Umbilical cord (tissue), 1 donor: ENCODE measurements at regions not wholly inside any gene's neighbourhood (a gene's known extent, or its start where the extent isn't known, plus 50 kb on each side); places are given as distances from the start of the nearest gene placed in this dataset.
A peak's percentile ranks its signal among the peaks of the same experiment; 100 is the strongest.
"Not testable (repeated sequence)": the region's sequence is repeated elsewhere in the genome, so short reads cannot be mapped to it uniquely, and the experiment has no call there.

Experiments
- DNase-seq: peaks from one replicate; pipeline ENCODE4 v3.0.0-alpha.2; 2015; ENCODE audit warnings: low spot score

DNA sequence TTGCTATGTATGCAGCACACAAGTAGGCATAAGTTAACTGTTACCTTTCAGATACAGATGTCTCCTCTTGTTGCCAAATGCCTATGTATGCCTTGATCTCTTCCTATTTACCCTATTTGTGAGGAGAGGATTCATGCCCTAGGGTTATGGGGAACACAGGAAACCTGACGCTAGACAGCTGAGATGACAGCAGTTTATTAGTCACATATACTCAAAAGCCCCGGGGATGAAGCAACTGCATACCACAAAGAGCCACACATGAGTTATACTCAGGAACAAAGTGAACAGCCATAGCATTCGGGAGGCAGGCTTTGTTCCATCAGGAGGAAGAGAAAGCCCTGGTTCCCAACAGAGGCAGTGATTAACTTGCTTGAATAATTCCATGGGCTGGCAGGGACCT, 1011.7 kb upstream of the PCDH7 start:
- DNase-seq, result peak; percentile 0

DNA sequence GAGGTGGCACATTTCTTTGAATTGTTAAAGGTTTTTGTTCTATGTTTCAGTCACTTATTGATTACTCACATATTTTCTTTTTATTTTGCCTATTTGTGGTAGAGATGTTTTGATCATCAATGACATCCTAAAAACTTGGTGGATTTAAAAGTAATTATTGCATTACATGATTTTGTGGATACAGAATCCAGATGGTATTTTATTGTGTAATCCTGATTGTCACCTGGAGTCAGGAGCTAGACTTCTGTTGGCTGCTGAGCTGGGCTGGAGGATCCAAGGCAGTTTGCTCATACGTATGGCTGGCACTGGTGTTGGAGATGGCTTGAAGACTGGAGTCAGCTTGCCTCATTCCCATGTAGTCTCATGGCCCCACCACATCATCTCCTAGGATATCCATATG, 1009.6 kb upstream of the PCDH7 start:
- DNase-seq, result no peak

DNA sequence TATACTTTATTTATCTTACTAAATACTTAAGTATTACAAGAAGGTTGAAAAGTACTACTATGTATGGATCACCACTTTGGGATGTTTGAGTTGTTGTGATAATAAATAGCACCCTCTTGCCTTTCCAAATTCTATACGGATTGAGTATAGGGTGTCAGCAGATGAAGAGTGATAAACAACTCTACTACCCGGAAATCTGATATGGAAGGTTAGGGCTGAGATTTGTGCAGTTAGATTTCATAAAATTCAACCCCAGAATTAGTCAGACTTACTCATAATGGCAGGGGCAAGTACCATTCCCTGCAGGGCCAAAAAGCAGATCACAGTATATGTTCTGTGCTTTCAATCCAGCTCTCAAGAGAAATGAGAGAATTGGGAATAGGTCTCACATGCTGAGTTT, 1008.9 kb upstream of the PCDH7 start:
- DNase-seq, result no peak

DNA sequence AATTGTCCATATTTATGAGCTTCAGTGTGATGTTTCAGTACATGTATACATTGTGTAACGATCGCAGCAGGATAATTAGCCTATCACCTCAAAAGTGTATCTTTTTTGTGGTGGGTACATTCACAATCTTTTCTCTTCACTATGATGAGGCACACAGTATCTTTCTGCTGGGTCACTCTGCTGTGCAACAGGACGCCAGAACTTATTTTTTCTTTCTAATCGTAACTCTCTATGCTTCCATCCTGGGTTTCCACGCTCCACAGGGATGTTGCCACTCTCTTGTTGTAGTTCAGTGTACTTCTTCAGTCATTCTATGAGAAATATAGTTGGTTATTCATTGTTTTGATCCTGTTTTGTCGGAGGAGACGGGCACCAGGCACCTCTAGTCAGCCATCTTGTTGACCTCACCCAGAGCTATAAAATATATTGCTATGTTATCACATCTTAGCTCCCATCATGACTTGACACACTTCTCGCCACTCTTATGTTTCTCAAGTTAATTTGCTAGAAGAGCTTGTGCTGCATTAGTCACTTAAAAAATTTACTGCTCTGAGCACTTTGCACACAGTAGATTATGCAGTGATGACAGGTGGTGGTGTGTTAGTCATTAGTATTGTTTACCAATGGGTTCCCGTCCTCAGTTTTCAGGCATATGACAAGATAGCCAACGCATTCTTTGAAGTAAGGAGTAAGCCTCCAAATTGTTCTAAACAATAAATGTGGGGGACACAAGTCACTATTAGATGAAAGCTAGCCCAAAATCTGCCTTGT, 1002.7 kb upstream of the PCDH7 start:
- no peak for DNase-seq

DNA sequence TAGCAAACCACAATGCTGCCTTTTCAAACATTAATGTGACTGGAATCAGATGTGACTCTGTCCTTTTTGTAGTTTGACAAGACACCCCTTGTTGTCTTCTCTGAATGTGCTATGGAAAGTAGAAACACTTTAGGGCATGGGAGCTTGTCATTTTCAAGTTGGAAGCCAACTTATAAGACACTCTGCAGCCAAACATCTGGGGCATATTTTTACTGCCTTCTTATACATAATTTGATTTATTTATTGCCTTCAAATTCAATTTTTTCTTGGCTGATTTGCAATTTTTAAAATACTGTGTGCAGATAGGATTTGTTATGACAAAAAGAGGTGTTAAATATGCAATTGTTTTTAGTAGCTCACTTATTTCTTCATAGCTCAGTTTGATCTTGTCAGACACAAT, 1002.0 kb upstream of the PCDH7 start:
- DNase-seq, result no peak

DNA sequence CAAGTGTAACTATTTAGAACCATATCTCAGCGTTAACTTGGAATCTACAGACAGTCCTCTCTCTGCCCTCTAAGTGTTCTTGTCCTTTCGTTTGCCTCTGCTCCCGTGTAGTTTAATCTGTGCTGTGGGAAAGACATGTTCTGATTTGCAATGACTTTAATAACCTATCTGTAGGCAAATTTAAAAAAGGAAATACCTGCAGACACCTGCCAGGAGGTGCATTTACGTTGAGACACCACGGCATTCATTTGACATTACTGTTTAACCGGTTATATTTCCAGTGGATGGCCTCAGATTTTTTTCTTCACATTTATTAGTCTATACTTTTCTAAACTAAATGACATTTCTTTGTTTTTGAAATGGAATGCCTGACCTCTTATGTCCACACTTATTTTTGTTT, 997.9 kb upstream of the PCDH7 start:
- peak; percentile 6 for DNase-seq

DNA sequence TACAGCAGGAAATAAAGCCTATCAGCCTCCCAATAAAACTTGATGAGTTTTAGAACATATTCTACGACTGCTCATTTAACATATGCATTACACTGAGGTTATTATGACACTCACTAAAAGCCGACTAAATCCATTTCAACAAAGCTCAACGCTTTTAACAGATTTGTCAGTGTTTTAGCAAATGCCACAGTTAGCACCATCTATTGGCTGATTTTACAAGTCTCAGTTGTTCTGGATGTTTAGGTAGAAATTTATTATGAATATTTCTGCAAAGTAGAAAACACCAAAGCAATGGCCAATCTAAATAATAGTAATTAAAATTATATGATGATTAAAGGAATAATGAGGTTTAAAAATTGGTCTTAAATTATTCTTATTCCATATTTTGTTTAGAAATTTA, 993.2 kb upstream of the PCDH7 start:
- DNase-seq, result no peak

DNA sequence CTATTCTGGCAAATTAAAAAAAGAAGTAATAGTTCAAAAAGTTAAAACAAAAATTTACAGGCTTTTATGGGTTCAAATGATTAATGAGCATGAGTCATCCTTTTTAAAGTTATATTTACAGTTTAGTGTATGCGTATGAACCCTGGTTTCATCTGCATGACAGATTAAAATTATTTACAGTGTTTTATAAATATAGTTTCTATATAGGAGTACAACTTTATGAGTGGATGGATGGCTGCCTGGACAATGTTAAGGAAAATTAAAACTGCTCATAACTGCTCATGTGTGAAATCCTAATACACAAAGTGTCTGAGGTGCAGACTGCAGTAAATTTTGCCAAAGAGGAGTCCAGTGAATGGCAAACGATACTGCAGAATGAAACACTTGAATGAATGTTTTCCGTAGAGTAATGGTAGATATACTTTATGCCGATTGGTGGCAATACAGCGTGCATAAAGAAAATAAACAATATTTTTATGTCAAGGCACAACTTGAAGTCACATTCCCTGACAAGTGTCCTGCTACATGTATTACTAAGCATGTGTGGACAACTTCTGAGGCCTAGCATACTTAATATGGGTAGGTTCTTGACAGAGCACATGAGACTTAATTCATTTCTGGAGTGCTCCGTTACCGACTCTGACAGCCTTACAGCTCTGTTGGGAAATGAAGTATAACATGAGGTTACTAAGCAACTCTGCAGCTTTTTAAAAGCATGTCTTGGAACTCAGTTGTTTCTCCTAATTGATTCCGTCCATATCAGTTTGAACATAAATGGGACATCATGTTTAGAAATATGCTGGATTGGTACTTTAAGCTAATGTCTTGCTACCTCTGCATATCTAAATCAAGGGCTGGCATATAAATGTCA, 985.6 kb upstream of the PCDH7 start:
- DNase-seq, result peak; percentile 16

DNA sequence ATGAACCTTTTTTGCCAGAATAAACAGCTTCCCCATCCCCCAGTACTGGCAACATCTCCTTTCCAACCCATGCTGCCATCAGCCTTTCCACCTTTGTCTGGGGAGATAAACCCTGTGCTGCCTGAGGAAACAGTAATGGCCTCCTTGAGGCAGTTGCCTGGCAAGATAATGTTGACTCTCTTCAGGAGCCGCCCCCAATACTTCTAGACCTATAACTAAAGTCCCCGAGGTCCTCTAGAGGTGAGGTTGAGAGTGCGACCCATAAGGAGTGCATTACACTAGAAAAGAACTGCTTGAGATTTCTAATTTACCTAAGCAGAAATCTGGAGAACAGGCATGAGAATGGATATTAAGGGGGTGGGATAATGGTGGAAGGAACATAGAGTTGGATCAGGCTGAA, 963.2 kb upstream of the PCDH7 start:
- DNase-seq, result no peak

DNA sequence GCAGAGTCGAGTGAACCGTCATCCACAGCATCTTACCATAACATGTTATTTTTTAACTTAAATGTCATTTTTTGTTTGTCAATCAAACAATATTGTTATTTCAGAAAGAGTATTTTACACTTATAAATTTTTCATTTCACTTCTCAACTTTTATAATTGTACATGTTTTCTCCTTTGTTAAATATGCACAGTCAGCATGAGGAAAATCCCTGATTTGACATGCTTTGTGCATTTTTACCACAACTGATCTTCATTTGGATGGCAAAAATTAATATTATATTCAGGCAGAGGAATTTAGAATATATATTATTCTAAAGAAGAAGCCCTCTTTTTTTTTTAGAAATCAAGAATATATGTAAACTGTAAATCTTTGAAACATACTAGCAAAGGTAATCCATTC, 958.0 kb upstream of the PCDH7 start:
- DNase-seq, result no peak

DNA sequence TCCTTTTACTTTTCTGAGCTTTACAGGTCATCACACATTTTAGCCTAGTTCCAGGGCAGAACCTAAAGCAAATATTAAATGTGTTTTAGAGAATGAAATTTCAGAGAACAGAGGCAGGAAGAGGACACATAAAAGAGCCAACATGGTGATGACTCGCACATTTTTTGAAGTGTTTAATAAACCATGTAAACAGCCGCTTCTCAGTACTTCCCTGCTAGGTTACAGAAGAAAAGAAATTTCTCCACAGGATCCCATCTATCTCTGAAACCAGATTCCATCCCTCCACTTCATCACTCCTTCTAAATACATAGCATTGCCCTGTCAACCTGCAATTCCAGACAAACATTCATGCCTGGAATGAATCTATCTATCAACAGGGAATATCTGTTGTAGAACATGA, 949.5 kb upstream of the PCDH7 start:
- no peak for DNase-seq

DNA sequence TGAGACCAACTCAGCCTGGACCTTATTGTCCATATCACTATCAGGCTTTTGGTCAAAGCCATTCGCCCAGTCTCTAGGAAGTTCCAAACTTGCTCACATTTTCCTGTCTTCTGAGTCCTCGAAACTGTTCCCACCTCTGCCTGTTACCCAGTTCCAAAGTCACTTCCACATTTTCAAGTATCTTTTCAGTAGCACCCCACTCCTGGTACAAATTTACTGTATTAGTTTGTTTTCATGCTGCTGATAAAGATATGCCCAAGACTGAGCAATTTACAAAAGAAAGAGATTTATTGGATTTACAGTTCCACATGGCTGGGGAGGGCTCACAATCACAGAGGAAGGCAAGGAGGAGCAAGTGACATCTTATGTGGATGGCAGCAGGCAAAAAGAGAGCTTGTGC, 932.0 kb upstream of the PCDH7 start:
- not testable (repeated sequence) for DNase-seq

DNA sequence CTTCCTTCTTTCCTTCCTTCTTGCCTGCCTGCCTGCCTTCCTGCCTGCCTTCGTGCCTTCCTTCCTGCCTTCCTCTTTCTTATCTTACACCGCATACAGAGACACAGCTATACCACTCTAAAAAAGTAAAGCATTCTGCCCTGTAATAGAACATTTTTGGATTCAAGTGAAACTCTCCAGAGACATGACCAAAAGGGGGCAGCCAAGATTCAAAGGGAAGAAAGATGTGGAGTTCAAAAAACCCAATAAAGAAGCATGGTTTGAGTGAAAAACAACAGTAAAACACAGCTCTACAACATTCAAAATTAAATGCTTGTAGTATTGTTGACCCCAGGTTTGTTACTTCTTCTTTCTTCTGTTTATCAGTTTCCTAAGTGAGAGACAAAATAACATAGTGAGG, 914.9 kb upstream of the PCDH7 start:
- DNase-seq, result no peak

DNA sequence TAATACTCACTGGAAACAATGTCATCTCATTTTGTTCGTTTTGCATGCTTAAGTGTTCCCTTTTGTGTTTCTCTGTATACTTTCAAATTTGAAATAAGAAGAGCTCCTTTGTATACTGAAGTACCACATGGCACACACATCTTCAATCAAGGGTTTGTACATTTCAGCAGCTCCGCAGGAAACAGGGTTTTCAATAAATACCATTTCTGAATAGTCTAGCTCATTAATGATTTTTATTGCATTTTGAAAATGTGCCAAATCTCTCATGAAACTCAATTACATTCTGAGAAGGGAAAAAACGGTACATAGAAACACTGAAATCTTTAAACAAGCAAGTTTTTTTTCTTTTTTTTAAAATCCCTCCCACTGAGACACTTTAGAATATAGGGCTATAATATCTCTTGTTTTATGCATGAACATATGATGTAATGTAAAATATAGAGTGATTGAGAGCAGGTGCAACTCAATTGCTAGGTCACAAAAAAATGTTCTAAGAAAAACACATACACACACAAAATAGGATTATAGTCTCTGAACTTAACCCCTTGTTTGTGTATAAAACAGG, 914.2 kb upstream of the PCDH7 start:
- no peak for DNase-seq

DNA sequence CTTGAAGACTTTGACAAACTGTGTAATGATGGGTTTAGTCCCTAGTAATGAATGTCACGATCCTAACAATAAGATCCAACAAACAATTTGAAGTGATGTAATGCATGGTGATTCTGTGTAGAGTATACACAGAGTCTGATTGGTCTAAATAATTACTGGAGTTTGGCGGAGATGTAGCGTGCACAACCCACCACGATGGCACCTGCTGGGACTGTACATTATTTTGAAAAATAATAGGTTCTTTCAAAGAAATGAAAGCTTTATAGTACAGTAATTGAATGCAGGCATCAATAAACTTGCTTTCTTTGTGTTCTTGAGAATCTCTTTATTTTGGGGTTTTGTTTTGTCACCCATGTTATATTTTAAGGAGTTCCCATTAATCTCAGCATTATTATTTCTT, 902.2 kb upstream of the PCDH7 start:
- no peak for DNase-seq

DNA sequence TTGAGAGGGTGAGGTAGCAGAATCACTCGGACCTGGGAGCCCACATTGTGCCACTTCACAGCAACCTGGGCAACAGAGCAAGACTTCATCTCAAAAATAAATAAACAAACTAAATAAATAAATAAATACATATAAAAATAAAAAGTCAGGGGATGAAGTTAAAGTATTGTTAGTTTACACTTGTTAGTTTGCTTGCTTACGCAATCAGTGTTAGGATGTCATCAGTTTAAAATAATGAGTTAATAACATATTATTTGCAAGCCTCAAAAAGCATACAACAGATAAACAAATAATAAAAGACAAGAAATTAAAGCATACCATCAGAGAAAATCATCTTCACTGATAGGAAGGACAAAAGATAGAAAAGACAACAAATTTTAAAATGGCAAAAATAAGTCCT, 891.1 kb upstream of the PCDH7 start:
- no peak for DNase-seq

DNA sequence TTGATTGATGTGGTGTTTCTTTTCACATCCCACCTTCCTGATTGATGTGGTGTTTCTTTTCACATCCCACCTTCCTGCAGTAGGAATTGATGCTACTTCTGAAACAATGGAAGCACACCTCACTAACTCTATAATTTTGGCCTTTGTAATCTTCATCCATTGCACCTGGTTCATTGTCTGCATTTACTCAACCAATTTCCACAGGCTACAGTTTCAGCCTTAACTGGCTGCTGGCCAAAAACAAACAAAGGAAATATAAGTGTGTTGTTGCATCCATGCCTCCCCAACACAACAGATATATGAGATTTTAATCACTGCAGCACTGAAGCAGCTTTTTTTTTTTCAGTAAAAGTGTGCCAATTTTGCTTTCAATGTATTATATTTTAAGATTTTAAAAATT, 867.6 kb upstream of the PCDH7 start:
- no peak for DNase-seq

DNA sequence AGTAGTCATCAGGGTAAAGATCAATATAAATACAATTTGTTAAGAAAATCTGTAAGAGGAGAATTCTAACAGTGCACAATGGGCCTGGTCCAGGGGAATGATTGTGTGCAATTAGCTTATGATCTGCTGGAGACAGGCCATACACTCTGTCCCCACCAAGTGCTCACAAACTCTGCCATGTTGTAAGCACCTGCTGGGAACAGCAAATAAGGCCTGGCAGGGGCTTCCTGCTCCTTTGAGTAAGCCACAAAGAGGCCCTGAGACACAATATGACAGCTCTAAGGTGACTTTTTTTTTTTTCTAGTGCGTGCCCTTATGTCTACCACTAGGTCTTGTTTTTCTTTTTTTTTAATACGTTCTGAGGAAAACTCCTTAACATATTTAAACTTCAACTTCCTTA, 866.3 kb upstream of the PCDH7 start:
- DNase-seq, result no peak

DNA sequence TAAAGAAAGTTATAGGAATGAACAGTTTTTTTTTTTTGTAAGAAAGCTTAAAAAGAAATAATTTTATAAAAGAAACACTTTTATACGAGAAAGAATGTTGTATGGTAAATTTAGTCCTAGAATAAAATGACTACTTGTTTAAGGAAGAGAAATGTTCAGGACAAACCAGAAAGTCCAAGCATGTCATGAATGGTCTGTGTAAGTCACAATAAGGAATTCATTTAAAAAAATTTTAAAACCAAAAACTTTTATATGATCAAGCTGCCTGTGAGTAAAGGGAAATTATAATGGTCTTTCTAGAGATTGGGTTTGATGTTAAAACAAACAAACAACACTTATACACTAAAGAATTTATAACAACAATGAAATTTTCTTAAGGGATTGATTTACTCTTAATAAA, 858.9 kb upstream of the PCDH7 start:
- no peak for DNase-seq

DNA sequence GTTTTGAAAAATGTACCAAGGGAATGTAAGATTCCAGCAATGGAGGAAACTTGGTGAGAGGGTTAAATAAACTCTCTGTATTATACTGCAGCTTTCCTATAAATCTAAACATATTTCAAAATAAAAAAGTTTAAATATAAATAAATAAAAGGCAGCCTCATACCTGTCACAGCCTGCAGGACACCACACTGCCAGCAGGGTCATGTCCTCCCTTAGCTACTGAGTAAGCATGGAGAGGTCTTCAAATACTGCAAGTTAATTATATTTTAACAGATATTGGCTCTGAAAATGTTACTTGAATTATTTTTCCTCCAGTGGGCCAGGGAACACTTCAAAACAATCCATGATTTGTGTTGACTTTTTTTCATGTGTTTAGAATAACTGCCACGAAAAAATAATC, 852.8 kb upstream of the PCDH7 start:
- no peak for DNase-seq

DNA sequence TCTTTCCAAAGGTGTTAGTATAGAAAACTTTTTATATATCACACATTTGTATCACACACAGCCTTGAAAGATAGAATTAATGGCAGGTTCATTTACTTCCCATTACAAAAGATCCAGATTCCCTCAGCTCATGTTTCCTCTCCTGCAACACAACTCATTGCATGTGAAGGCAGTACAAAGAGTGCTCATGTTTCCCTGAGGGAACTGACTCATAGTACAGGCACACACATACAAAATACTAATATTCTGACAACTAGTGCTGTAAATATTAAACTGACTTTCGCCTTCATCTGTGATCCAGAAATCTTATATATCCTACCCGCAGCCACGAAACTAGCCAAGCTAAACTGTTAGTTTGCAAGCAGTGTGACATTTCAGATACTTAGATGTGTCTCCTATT, 819.8 kb upstream of the PCDH7 start:
- DNase-seq, result no peak

DNA sequence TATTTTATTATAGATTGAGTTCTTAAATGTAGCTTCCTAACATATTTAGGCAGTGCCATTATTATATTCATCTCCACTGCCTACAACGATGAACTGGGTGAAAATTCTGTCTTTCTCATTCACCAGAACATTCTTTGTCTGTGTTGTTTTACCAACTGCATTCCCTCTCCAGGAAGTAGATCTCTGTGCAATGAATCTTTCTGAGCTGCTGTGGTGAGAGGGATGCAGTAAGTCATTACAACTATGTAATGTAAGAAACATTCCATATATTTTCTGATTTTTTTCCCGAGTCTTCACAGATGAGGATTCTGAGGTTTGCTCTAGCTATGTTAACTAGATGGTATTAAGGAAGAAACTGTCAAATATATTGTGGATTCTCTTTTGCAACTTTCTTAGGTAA, 811.9 kb upstream of the PCDH7 start:
- DNase-seq, result peak; percentile 10

DNA sequence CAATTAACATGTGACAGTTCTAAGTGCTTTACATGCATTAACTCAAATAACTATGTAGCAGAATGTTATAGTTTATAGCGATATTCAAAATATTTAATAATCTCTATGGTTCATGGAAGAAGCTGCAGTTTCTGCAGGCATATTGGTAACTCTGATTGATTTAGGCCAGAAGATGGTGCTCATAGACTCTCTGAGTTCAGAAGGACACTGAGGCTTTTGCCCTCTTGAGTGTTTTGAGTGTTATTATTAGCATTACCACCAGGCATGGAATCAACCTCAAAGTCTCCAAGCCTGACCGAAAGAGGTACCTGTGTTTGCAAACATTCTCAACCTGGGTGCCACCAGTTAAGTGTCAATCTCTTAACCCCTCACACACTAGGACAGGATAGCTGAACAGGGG, 792.3 kb upstream of the PCDH7 start:
- no peak for DNase-seq
